ACHN (cell line): ENCODE measurements at regions not wholly inside any gene's neighbourhood (a gene's known extent, or its start where the extent isn't known, plus 50 kb on each side); places are given as distances from the start of the nearest gene placed in this dataset.
"Not testable (repeated sequence)": the region's sequence is repeated elsewhere in the genome, so short reads cannot be mapped to it uniquely, and the experiment has no call there.

Experiments
- DNase-seq: peaks from one replicate; pipeline ENCODE4 v3.0.0-alpha.2; 2015
- in situ Hi-C: cut with HindIII; loops from 2 replicates; pipeline ENCODE4 v1.10.0; 2017; ENCODE audit warnings: low sequenced_read_pairs, low pct_ligation_motif_present, low pct_unique_long_range_greater_than_20kb

DNA sequence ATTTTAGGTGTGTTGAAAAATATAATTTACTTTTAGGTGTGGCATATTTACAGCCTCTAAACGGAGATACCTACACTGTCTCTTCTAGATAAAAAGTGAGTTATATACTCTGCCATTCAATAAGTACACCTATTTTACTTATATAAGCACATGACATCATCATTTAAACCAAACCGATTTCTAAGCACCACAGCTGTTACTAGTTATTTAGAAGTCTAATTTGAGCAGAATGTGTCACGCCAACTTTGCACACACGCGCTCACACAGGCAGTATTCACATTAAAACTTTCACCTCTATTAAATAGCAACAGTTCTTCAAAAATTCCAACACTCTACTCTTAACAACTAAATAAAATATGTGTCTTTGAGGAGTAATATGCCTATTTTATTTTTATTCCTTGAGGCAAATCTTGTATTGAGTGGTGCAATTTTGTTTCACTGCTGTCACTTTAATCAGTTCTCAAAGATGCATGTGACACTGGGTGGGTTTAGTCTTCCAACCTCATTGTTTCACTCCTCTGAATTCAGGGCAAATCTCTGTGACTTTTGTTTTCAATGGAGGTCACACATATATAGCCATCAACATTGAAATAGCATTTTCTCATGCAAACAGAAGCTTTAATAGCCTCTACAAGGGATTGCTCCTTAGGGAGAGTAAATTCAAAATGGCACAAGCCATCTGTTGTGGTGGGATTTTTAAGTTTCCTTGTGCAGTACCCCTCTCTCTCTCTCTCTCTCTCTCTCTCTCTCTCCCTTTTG lies 721.0 kb downstream of the PLCL1 start:
- no peak for DNase-seq
- in situ Hi-C loops: no loop called here

DNA sequence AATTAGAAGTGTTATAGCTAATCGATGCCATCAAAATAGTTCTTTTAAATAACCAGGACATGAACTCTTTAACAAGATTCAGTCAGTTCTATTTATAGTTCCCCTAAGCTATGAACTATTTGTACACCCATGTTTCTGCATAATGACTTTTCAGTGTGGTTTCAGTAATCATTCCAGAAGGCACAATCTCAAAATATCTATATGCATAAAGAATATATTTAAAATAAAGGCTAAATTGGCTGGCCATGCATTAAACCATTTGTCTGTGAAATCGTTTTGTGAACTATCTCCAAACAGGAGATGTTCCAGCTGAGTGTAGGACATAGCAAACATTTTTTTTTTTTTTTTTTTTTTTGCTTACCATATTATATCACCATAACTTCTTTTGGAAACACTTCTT lies 719.3 kb downstream of the PLCL1 start:
- in situ Hi-C loops: no loop called here

DNA sequence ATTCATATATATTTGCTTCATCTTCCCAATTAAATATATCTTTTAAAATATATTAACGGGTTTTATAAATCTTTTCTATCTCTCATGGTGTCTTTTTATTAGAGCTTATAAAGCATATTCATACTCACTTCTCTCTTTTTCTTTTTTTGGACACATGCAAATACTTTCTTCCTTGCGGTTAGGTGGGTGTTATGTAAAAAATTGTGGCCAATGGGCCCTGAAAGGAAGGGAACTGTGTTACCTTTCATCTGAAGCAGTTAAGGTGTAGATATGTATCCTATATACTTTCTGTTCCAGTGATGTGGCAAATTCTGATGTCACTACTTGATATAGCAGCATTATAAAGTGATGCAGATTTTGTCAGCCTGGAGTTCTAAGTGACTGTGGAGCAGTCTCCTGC lies 714.5 kb downstream of the PLCL1 start:
- no peak for DNase-seq
- in situ Hi-C loops: no loop called here

More for the DNA sequence above, 719.3 kb downstream of the PLCL1 start:
- DNase-seq: no peak

DNA sequence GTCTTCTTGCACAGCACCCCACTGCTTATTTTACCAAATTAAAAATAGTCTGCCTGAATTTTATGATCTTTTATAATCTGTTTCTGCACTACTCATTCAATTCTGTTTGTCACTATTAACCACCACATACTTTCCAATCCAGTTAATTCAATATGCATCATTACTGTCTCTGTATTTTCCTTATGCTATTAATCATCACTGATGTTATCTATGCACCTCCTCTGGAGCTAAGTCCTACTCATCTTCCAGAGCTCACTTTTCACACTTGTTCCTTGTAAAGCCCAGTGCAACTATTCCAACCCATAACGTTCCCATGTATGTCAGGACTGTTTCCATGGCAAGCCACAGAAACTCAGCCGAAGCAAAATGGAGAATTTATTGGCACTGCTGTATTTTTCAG lies 713.6 kb downstream of the PLCL1 start:
- in situ Hi-C loops: no loop called here
- DNase-seq: no peak

DNA sequence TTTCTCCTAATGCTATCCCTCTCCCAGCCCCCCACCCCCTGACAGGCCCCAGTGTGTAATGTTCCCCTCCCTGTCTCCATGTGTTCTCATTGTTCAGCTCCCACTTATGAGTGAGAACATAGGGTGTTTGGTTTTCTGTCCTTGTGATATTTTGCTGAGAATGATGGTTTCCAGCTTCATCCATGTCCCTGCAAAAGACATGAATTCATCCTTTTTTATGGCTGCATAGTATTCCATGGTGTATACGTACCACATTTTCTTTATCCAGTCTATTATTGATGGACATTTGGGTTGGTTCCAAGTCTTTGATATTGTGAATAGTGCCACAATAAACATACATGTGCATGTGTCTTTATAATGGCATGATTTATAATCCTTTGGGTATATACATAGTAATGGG lies 704.2 kb downstream of the PLCL1 start:
- DNase-seq, in situ Hi-C loops: not testable (repeated sequence)

DNA sequence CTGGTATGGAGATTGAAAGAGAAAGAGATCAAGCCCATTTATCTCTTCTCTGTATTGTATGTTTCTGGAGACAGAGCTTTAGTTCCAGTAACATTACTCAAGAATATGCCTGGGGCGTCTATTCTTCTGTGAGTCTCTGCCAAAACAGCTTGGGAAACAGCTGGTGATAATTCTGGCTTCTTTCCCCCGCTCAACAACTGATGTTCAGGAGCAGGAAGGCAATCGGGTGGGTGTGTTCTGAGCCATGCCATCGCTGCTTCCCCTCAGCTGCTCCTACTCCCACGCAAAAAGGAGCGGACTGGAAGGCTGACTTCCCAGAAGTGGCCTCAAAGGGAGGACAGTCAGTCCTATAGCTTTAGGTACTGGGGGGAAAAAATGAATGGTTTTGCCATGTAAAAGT lies 695.1 kb downstream of the PLCL1 start:
- no peak for DNase-seq
- in situ Hi-C loops: no loop called here

DNA sequence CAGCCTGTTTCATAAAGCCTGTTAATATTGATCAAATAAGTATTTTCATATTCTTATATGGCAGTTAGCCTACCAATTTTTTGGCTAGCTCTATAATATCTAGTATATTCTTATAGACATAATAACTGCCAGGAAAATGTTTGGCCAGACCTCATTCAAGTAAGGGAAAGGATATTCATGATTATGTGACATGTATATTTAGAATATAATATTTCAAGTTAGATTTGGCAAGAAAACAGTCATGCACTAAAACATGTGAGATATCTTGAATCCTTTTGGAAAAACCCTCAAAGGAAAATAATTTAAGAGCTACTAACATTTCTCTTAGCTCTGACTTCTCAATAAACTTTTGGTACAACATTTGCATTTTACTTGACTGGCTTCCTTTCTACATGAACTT lies 694.1 kb downstream of the PLCL1 start:
- in situ Hi-C loops: no loop called here
- DNase-seq: no peak

DNA sequence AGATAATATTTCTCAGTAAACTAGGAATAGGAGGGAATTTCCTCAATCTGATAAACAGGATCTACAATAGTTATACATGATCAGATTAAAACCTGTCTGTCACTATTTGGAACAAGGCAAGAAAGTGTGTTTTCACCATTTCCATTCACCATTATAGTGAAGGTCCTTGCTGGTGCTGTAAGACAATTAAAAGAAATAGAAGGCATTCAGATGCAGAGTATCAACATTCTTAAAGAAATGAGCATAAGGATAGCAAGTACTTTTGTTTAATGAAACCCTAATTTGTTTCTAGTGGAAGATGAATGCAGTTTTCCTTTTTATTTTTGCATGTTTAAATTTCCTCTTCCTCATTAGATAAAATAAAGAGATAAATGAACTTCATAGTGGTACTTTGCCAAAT lies 693.7 kb downstream of the PLCL1 start:
- in situ Hi-C loops: no loop called here

DNA sequence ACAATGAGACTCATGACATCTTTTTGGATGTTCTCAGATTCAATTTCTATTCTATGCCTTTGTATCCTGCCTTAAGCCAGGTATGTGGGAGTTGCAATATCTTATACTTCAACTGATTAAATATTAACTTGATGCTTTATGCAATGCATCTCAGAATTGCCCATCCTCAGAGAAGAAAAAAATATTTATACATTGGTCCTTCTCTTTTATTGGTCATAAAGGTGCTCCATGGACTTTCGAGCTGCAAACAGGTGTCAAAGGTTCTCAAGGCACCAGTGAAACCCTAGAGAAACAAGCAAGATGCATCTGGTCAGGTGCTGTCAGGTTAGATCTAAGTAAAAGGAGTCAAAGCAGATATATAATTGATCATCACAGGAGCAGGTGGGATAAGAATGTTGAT lies 690.5 kb downstream of the PLCL1 start:
- in situ Hi-C loops: no loop called here
- DNase-seq: no peak

More for the DNA sequence above, 693.7 kb downstream of the PLCL1 start:
- DNase-seq: no peak

DNA sequence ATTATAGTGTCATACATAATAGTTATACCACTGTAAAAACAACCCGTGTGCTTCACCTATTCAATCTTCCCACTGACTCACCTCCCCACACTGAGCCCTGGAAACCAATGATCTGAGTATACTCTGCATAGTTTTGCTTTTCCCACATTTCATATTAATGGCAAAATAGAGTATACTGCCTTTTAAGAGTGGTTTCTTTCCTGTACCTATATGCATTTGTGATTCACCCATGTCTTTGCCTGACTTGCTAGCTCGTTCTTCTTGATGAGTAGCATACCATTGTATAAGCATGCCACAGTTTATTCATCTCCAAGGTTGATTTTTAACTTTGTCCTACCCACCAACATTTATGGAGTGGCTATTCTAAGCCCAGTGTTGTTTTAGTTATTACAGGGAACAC lies 686.4 kb downstream of the PLCL1 start:
- in situ Hi-C loops: no loop called here
- peak; percentile 31 for DNase-seq

DNA sequence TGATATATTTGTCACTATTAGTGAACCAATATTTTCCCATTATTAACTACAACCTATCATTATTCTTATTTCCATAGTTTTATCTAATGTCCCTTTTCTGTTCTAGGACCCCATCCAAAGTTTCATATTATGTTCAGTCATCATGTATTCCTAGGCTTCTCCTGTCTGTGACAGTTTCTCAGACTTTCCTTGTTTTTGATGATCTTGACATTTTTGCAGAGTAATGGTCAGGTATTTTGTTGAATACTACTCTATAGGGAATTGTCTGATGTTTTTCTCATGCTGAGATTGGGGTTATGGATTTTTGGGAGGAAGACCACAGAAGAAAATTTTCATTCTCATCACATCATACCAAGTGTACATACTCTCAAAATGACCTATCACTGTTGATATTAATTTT lies 684.6 kb downstream of the PLCL1 start:
- in situ Hi-C loops: no loop called here
- no peak for DNase-seq

DNA sequence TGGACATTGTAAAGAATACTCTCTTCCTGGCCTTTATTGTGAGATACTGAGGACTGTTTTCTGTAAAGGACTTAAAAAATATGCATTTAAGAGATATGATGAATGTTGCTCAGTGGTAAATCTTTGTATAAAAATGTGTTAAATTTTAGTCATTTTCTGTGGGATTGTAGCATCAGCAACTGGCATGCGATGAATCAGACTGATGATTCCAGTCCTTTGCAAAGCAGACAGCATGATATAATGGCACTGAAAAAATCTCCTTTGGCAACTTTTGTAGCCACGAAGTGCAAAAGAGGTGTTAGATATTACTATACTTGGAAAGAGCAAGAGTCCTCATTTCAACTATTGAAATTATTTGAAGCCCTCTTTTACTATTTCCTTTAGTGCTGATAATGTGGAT lies 678.7 kb downstream of the PLCL1 start:
- DNase-seq: no peak
- in situ Hi-C loops: no loop called here

DNA sequence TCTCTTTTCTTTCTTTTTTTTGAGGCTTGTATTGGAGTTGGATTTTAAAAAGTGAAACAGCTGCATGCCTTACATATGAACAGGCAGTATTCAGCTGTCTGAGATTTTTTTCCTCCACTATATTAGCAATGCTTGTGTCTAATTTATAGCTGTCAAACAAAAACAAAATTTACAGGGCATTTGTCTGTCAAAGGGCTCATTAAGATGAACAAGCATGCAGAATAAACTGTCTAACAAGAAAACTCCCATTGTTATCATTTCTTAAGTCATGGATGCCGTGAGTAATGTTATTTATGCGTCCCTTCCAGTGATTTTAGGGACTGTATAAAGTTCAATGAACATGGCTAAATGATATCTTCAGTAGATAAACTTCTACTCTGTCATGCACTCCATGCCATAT lies 674.7 kb downstream of the PLCL1 start:
- in situ Hi-C loops: no loop called here
- no peak for DNase-seq

DNA sequence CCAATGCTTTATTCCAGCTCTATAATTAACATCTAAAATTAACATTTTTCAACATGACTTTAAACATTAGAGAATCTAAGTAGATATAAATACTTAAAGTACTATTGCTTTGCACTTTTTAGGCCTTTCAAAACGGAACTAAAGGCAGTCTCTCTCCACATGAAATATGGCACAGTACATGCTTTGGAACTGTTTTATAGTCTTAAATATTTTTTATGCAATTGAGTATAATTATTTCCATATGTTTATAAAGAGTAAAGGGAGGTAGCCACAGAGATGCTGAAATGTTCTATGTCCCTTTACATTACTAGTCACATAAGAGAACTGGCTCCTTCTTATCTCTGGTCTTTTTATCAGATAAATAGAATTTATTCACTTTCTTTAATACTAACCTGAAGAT lies 674.0 kb downstream of the PLCL1 start:
- in situ Hi-C loops: no loop called here
- DNase-seq: no peak

DNA sequence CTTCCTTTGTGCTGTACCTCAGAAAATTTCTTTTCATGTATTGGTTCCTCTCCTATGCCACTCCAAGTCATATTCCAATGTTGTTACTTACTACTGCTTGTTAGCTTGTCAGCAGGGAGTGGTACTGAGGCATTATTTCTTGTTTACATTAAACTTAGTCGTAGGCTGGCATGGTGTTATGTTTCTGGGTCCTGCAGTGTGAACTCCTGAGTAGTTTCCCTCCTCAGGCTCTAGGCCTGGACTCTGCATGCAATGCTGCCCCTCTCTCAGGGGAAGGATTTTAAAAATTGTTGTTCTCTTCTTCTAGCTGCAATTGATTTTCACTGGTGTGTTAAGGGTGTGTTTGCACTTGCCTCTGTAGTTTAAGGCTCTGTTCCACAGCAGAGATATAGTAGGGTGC lies 671.6 kb downstream of the PLCL1 start:
- in situ Hi-C loops: no loop called here
- DNase-seq: no peak

DNA sequence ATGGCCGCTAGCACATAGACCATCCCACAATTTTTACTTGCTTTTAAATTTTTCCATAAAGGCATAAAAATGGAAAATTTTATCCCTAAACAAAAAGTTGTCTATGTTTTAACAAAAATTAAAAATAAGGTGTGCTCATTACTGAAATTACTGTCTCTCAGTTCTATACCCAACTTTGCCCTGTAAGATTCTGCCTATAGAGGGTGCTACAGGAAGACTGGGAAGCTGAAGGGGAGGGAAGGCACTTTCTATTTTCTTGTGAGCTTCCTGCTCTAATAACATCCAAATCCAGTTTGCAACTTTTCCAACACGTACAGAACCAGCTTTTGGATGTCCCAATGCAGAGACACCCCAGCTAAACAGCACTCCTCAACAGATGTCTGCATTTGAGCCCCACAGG lies 666.9 kb downstream of the PLCL1 start:
- DNase-seq: peak; percentile 16
- in situ Hi-C loops: no loop called here

DNA sequence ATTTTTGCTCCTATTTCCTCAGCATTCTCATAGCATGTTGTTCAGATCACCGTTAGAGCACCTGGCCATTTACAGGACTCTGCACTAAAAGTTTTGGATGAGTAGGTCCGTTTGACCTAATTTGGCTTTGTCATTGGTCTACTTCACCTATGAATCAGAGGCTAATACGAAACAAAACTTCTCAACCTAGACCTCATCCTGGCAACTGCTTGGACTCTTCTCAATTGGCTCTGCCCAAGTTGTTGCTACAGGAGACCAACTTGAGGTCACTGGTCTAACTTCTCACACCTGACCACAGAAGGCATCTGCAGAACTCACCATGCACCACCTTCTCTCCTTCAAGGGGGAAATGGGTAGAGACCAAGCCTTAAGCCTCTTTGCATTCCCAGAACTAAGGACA lies 663.7 kb downstream of the PLCL1 start:
- DNase-seq: no peak
- in situ Hi-C loops: no loop called here

DNA sequence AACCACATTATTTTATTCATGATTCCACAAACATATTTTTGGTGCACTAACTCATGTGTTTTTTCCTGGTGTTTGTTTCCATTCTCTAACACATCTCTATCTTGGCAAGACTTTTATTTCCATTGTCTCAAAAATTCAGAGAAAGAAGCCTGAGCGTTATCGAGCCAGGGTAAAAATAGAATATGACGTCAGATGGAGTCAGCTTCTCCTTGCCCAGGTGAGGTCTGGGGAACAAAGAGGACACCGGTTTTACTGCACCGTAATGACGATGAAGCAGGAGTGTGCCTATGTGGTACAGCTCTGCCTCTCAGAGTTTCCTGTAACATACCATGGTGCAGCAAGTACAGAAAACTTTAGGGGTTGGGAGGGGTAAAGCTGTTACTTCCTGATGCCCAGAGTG lies 661.6 kb downstream of the PLCL1 start:
- in situ Hi-C loops: no loop called here
- DNase-seq: no peak

DNA sequence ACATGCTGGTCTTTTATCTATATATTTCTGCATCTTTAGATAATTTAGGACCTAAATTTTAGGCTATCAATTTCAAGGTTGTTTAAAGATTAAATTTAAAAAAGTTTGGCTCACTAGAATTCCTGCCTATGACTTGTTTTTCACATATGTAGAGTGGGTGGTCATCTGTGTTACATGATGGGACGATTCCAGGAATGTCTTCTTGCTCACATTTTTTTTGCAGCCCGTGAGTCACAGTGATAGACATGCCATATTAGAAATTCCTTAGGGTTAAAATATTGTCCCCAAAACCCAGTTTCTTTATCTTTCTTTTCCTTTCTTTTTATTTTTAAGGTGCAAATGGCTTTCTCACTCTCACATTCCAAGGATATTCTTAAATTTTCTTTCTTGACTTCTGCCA lies 652.0 kb downstream of the PLCL1 start:
- no peak for DNase-seq
- in situ Hi-C loops: no loop called here

DNA sequence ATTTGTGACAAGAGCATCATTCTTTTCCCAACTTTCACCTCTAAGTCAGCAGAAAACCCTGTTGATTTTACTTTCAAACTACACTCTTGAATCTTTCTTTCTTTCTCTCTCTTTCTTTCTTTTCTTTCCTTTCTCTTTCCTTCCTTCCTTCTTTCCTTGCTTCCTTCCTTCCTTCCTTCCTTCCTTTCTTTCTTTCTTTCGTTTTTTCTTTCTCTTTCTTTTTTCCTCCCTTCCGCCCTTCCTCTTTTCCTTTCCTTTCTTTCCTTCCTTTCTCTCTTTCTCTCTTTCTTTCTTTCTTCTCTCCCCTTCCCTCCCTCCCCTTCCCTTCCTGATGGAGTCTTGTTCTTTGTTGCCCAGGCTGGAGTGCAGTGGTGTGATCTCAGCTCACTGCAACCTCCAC lies 649.5 kb downstream of the PLCL1 start:
- in situ Hi-C loops: no loop called here
- no peak for DNase-seq

DNA sequence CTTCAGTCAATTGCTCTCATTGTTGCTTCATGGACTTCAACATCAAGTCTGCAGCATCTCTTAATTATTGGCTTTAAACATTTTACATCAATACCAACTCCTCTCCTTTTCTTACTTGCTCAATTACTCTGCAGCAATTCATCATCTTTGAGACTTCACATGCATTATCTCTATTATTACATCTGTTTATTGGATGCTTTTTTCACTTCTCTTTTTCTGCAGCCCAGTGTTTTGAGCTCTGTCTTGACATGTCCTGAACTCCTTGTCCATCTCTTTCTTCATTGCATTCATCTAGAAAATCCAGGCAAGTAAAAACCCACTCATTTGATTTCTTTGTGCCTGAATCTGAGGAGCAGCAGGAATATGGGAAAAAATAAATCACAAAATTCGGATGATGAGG lies 647.9 kb downstream of the PLCL1 start:
- no peak for DNase-seq
- in situ Hi-C loops: no loop called here
